ENCODE measurements at regions not wholly inside any gene's neighbourhood (a gene's known extent, or its start where the extent isn't known, plus 50 kb on each side); places are given as distances from the start of the nearest gene placed in this dataset.

DNA sequence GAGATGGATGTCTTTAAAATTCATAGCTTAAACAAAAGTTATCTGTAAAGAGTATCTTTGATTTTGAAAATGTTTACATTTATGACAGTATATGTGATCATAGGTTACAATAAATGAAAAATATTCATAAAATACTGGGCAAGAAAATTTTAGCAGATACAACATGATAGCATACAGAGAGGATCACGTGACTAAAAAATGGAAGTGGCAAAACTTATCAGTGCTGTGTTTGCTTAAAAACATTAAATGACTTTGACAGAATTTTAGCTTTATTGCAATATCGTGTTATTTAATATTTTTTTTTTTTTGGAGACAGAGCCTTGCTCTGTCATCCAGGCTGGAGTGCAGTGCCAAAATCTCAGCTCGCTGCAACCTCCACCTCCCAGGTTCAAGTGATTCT is 2294.1 kb downstream of the NCAM2 start:
- TF ChIP-seq, protein P1, sequence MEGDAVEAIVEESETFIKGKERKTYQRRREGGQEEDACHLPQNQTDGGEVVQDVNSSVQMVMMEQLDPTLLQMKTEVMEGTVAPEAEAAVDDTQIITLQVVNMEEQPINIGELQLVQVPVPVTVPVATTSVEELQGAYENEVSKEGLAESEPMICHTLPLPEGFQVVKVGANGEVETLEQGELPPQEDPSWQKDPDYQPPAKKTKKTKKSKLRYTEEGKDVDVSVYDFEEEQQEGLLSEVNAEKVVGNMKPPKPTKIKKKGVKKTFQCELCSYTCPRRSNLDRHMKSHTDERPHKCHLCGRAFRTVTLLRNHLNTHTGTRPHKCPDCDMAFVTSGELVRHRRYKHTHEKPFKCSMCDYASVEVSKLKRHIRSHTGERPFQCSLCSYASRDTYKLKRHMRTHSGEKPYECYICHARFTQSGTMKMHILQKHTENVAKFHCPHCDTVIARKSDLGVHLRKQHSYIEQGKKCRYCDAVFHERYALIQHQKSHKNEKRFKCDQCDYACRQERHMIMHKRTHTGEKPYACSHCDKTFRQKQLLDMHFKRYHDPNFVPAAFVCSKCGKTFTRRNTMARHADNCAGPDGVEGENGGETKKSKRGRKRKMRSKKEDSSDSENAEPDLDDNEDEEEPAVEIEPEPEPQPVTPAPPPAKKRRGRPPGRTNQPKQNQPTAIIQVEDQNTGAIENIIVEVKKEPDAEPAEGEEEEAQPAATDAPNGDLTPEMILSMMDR (IDR thresholded peaks at IDR 0.05; ENCODE audit: low read length), result no peak
- no peak for TF ChIP-seq EZH2 (optimal IDR thresholded peaks at IDR 0.05; ENCODE audit: low read depth, low read length)
